Esophagus mucosa (tissue), 1 donor: ENCODE measurements at regions not wholly inside any gene's neighbourhood (a gene's known extent, or its start where the extent isn't known, plus 50 kb on each side); places are given as distances from the start of the nearest gene placed in this dataset.
"Not testable (repeated sequence)": the region's sequence is repeated elsewhere in the genome, so short reads cannot be mapped to it uniquely, and the experiment has no call there.

Experiments
- ATAC-seq: fragments of 200-7000 bp; cut with Tn5 transposase; one replicate; pipeline ENCODE4 v1.9.1; 2020
- donor health status: DM: yes; HTN: yes; CAD: no.

DNA sequence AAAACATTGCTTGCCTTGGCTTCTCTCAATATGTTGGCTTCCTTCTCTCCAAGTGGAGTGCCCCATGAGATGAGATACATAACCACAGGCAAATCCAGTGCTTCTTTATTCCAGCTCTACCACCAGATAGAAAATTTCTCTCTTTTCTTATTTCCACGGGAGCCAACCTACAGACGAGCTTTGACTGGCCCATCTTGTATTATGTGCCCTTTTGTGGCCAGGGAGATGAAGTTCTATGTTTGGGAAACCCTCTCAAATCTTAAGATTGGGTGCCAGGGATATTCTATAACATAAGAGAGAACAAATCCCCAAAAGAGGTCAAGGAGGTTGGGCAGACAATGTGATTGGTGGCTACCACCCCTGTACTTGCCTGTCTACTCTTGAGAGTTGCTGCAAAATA lies 351.8 kb downstream of the ZNF326 start:
- no peak for ATAC-seq

DNA sequence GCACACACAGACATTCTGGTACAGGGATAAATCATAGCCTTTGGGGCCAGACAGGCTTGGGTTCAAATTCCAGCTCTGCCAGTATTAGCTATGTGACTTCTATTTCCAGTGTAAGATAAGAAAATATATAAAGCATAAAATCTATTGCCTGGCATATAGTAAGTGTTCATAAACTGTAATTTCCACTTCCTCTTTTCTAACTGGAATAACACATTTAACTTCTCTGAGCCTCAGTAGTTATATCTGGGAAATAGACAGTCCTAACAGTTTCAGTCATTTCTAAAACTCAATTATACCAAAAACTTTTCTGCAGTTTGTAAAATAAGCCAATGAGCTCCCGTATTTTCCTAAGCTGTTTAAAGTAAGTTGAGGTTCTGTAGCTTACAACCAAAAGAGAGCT lies 351.4 kb downstream of the ZNF326 start:
- ATAC-seq = no peak

DNA sequence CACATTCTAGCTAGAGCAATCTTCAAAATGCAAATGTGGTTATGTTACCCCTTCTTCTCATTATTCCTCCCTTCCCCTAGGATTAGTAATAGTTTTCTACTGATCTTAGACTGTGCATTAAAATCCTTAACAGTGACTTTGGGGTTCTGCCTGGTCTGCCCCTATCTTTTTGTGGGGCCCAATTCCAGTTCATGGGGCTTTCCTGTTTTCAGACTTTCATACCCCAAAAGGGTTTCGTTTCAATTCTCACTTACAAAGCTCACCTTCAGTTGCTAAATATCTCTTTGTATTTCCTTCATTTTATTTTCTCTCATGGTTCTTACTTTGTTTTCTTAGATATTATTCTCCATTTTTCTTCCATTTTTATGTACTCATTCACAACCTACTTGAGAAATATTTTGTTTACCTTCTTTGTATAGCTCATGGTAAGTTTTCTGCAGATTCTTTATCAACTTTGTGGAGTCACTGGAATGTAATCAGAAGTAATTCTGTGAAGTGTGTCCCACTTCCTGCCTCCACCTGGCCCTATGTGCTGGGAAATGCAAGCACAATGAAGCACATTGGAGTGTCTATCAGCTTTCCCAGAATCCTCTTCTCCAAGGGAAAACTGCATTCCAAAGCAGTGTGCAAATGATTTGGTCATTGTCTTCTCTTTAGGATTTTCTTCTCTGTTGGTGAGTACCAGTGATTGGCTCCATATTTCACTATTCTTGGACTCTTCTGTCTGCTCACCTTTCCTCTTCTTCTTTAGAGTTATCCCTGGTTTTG lies 350.2 kb downstream of the ZNF326 start:
- no peak for ATAC-seq

DNA sequence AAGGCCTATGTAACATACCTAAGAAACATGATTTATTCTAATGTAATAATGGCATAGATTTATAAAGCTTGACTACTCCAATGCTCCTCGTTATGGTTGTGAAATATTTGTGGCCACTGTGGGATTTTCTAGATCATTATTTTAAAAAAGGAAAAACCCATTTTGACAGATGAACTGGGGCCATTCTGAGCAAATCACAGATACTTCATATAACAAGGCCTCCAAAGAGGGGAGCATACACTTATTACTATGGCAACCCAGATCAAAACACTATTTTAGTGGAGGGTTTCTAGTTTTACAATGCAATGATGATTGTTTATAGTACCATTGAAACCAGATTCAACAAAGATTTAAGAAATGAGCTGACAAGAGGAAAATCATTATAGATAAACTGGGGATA lies 346.6 kb downstream of the ZNF326 start:
- no peak for ATAC-seq

DNA sequence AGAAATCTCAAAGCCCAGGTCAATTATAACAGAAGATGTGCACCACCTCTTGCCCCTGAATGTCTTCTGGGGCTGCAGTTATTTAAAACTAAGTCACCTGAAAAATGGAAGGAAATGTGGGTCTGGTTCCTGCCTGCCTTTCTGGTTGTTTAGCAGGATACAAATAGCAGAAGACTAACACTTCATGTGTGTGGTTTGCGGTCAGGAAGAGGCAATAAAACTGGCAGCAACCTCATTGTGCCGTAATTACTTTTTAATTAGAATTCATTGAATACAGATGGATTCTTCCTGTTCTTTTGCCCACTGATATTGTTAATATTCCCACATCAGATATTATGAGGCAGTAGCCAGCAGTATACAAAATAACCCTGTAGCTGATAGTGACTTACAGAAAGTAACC lies 345.7 kb downstream of the ZNF326 start:
- no peak for ATAC-seq

DNA sequence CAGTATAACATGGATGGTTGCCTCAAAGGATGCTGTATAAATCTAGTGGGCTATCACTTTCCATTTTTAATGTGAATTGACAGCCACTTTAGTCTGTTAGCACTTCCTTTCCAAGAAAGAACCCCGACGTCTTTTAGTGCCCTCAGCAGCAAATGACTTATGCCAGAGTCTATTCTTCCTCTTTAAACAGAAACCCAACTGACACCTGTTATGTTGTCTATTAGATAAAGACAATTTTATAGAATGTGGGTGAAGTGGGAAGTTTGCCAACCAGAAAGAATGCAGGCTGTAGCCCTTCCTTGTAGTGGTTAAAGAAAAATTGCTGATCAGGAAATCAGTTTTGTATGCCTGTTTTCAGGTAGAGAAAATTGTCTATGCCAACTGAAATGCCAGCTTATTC lies 344.9 kb downstream of the ZNF326 start:
- ATAC-seq = no peak

DNA sequence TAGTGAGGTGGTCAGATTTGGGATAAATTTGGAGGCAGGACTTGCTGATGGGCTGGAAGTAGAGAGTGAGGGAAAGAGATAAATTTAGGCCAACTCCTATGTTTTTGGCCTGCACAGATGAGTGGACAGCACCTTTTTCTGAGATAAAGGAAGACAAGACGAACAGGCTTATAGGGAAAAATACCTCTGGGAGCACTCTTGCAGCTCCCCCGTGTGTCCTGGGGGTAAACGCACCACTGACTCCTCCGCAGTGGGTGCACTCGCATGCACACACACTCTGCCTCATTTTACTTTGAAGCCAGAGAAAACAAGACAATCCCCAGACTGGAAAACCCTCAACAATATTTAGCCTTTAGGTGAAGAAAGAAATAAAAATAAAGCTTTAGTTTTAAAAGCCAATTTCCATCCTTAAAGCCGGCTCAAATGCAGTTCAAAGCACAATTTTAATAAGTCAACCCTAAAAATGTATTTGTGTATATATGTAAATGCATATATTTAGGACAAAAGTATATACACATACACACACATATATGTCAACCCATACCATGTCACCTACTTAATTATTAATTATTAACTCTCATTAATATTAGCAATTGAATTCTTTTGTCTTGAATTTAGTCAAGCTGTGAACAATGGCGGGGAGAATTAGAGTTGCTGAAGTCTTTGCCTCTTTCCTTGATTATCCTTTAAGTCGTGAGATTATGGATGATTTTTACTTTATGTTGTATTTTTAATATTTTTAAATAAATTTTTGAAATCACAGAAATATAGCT lies 341.8 kb downstream of the ZNF326 start:
- no peak for ATAC-seq

DNA sequence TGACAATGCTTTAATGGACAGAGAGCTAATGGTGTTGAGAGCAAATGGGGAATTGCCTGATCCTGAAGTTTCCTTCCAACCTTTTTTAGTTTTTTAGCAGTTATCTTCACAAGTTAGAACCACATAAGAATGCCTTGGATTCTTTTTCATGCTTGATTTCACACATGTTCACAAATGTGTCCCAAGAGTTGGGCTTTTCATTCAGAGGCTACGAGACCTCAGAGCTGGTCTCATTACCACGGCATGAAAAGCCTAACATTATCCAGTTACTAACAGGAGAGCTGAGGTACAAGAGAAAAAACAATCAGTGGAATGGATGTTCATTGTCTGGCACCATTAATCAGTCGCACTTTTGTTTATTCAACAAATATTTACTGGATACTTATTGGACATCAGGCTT lies 340.6 kb downstream of the ZNF326 start:
- no peak for ATAC-seq

DNA sequence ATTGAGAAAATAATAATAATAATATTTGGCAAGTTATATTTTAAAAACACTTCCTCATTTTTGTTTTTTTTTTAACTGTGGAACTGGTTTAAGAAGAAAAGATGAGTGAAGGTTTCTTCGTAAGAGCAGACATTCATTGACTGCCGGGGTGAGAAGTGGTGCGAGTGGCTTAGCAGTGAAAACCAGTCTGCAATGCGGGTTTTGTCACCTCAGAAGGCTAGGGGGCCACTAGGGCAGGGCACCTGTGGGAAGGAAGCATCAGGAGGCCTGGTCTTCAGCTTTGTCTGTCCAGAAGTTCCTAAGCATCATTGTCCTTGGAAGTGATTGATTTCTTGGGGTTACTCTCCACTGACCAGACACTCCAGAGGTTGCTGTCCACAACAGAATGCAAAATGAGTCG lies 339.2 kb downstream of the ZNF326 start:
- ATAC-seq = no peak

DNA sequence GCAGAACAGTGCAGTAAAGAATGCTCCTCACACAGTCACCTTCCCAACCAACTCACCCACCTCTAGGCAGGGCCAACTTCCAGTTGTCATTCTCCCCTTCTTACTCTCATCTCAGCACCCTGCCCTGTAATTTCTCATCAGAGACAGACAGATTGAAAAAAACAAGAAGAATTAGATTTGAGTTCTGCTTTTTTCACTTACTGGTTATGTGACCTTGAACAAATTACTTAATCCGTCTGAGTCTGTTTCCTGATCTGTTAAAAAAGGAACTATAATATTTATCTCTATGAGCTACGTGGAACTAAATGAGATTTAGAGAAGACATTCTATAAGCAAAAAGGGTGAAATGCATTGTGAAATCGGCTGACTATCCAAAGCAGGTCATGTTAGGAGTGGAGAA lies 330.3 kb downstream of the ZNF326 start:
- ATAC-seq = no peak

DNA sequence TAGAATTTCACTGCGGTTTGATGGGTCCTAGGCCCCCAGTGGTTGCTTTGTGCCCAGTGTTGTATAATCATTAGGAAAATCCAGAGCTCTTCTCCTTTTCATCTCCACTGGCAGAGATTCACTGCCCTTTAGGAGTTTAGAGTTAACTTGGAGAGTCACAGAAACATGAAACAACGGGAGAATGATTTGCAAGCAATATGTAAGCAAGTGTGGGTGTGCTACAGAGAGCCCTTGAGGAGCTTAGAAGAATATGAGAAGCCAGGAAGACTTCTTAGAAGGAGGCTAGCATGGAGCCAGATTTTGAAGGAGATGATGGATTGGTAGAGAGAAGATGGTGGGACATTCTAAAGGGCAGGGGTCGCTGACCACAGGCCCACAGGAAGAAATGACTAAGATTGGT lies 327.3 kb downstream of the ZNF326 start:
- ATAC-seq = no peak

DNA sequence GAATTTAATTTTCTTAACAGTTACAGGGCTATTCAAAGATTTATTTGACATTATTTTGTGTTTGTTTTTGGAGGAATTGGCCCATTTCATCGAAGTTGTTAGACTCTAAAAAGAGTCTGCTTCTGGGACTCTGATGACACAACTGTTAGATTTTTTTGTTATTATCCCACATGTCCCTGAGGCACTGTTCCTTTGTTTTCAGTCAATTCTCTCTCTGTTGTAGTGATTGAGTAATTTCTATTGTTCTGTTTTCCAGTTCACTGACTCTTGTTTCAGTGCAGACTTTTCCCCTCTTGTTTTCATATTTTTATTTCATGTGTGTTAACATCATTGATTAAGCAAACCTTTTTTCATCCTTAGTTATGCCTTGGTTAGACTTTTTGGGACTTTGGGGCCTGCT lies 325.0 kb downstream of the ZNF326 start:
- ATAC-seq = no peak

DNA sequence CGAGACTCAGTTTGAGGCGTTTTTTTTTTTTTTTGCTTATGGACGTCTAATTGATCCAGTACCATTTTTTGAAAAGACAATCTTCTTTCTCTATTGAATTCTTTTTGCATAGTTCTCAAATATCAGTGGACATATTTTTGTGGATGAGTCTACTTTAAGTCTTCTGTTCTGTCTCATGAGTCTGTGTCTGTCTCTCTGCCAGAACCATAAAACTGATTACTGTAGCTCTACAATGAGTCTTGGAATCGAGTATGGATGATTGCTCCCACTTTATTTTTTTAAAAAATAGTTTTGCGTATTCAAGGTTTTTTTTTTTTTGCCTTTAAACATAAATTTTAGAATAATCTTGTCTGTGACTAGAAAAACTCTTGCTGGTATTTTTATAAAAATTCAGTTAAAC lies 323.5 kb downstream of the ZNF326 start:
- no peak for ATAC-seq

DNA sequence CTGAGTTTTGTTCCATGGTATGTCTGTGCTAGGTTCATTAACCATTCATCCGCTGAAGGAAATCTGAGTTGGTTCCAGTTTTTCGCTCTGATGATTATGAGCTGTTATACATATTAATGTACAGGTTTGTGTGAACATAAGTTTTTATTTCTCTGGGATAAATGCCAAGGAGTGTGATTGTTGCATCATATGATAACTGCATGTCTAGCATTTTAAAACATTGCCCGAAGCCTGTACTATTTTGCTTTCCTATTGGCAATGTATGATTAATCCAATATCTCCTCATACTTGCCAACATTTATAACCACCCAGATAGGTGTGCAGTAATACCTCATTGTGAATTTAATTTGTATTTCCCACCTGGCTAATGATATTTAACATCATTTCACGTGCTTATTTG lies 322.7 kb downstream of the ZNF326 start:
- ATAC-seq = no peak

DNA sequence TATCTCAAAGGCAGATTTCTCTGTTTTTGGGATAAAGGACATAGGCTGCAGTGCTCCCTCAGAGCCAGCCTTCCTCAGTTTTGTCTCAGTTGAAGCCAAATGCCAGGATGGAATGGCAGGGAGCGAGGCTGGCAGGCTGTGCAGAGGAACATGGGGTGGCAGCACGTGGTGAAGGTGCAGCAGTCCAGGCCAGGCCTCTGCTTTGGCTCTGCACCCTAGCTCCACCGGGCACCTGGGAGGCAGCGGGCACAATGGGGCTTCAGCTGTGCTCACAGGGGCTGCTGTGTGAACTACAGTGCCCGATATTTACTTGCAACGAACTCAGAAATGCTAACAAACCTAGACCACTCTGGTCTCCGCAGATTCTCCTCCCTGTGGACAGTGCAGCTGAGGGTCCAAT lies 319.6 kb downstream of the ZNF326 start:
- ATAC-seq = no peak

DNA sequence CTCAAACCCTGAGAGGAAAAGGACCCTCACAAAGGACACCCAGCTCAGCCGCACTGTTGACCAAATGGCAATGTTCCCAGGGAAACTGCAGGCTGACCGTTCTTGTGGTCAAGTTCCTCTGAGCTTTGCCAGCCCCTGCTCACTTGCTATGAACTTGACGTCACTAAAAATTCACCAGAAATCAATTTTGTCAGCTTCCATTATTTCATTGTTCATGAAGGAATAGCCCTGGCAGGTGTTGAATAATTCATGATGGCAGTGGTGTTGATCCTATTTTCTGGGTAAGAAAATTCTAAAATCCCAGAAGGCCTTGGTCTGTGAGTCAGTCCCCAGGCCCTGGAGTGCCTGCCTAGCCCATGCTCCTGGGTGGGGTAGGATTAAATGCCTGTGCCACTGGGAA lies 318.9 kb downstream of the ZNF326 start:
- no peak for ATAC-seq

DNA sequence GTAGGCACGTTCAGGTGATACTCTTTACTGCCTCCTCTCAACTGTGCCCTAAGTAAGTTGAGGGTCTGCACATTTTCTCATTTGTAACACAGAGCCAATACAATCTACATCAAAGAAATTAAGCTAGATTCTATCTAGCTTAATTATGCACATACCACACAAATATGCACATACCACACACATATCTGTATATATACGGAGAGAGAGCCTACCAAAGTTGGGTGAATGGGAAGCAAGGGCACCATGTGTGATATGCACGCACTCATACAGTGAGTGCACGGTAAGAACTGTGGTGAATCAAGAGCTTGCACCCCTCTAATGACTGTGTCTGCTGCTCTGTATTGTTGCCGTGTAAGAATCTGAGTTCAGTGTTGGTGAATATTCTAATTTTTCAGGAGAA lies 314.9 kb downstream of the ZNF326 start:
- ATAC-seq = no peak

DNA sequence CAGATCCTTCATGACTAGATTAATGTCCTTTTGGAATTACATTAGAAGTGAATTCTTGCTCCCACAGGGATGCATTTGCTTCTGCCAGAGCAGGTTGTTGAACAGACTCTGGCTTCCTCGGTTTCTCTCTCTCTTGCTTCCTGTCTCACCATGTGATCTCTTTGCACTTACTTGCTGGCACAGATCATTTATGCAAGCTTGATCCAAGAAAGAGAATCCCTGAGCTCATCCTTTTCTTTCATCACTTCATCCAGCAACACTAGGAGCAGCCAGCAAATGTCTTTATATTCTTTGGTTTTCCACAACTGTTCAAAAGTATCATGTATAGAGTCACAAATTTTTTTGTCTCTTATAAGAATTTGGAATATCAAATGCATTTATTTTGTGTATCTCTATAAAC lies 313.5 kb downstream of the ZNF326 start:
- ATAC-seq = no peak

DNA sequence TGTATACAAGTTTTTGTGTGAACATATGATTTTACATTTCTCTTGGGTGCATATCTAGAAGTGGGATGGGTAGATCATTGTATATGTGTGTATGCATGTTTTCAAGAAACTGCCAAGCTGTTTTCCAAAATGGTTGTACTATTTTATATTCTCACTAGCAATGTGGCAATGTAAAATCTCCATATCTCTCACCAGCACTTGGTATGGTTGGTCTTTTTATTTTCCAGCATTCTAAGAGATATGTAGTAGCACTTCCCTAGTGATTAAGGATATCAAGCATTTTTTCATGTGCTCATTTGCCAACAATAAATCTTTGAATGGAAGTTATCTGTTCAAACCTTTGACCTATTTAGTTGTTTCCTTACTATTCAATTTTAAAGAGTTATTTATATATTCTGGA lies 310.7 kb downstream of the ZNF326 start:
- ATAC-seq = no peak

DNA sequence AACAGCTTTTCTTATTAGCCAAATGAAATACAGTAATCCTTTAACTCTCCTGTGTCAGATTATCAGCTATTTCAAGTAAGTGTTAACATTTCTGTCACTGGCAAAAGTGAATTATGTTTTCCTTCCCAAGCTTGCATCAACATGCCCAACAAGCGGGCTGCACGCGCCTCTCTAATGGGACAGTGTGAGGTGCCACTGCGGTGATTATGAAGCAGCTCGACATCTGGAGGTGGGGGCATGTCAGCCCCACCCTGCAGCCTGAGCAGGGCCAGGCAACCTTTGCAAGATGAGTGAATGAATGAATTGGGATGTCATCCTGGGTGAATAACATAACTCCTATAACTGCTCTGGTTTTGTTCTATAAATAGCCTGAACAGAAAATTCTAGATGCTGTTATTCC lies 301.4 kb downstream of the ZNF326 start:
- ATAC-seq = no peak

DNA sequence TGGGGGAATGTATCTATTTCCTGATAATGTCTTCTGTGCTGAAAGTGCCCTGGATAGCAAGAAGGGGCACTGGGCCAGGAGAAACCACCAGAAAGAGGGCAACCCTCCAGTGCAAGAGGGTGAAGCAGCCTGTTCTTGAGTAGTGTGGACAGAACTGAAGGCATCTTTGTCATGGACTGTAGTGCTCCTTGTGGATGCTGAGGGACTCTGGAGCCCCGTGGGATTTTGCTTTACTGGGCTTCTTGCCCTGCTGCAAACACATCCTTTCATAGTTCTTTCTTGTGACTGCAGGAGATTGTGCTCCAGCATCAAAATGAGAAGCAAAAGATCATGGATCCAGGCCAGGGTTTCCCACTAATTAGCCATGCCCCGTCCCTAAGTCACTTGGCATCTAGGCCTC lies 300.6 kb downstream of the ZNF326 start:
- no peak for ATAC-seq

DNA sequence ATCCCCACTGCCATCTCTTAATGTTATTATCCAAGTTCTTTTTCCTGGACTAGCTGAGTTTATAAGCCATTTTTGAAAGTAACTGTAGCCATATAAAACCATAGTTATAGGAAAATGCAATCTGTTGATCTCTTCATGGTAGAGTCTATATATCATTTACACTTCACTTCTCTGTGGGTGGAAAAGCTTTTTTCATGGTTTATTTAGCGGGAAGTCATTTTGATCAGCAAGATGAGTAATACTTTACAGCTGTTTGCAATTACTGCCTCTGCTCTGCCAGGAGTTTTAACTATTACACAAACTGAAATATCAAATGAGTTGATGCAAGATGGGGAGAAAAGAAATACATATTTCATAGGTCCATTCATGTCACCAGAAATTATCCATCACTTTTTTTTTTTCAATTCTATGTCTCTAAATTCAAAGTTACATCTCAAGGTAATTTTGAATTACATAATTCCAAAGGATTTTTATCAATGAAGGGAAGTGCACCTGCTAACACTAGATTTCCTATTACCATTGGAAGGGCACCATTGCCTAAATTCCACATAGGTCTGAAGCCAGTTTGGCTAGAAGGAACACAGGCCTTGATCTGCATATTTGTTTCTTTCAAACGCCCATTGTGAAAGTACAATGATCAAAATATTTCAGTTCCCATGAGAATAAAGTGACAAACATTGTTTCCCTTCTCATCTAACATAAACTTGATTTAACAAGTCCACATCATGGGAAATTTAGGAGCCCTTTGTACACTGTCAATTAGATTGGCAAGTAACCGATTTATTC lies 296.7 kb downstream of the ZNF326 start:
- ATAC-seq = no peak

DNA sequence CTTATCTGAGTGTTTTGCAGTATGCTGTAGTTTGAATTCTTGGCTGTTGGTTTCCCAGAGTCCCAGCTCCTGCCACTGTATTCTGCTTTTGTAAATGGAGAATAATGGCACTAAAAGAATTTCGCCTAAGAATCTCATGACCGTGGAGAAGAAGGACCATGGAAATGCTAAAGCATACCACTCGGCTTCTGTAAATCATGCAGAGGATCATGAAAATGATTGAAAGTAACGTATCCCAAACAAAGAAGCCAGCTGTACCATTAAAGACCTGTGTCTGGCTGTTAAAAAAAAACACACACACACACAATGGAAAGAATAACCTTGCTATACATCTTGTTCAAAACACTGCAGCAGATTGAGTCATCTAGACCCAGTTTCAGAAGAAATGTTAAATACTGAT lies 287.9 kb downstream of the ZNF326 start:
- no peak for ATAC-seq

DNA sequence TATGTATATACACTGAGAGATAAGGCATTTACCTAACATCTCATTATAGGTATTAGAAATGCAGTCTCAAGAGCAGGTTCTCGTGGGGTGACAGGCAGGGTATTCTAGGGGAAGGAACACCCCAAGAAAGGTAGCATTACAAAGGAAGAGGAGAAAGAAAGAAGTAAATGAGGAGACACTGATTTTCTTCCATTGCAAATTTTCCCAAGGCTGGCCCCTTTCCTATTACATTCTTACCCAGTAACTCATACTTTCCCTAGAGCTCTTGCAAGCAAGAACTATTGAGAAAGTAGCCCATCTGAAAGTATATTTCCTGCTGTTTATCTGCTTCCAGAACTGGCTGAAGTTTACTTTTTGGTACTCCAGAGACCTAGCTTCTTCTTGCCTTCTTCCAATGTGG lies 287.0 kb downstream of the ZNF326 start:
- ATAC-seq = not testable (repeated sequence)
